ES-I3 (cell line): ENCODE measurements at regions not wholly inside any gene's neighbourhood (a gene's known extent, or its start where the extent isn't known, plus 50 kb on each side); places are given as distances from the start of the nearest gene placed in this dataset.

Experiments
- H3K36me3 ChIP-seq: 2 replicates; pipeline ENCODE4 v1.6.1; 2013; ENCODE audit warnings: mild to moderate bottlenecking, low read length, control low read depth, moderate library complexity; ENCODE audit not compliant: insufficient read depth
- H3K4me1 ChIP-seq: 2 replicates; pipeline ENCODE4 v1.6.1; 2013; ENCODE audit warnings: mild to moderate bottlenecking, control low read depth, low read length; ENCODE audit not compliant: insufficient read depth
- H3K9ac ChIP-seq: 2 replicates; pipeline ENCODE4 v1.6.1; 2013; ENCODE audit warnings: low read depth, mild to moderate bottlenecking, low read length, moderate library complexity
- H3K9me3 ChIP-seq: 2 replicates; pipeline ENCODE4 v1.6.1; 2013; ENCODE audit warnings: mild to moderate bottlenecking, low read length, moderate library complexity; ENCODE audit not compliant: control insufficient read depth, insufficient read depth

DNA sequence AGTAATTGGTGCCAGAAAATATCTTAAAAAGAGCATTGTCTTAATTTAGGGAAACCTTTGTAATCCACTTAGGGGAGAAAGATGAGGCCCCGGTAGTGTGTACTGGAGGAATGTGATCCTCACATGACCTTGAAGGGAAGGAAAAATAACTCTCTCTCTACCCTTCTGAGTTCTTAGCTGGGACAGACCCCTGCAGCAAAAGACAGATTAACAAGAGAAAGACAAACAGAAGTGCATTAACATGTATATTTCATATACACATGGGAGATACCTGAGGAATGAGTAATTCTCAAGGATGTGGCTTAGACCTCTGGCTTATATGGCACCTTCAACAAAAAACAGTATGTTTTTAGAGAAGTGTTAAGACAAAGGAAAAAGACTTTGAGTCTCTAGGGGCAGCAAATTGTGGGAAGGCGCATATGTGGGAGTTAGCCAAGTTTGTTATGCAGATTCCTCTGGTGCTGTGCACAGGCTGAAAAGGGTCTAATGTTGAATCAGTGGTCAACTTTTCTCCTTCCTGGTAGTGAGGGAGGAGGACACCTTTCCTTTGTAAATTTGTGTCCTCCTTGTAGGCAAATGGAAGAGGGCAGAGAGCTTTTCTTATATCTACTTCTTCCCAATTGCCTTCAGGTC is 138.8 kb downstream of the LRRC70 start:
- H3K36me3 ChIP-seq: no peaks in the 10 kb centered on the region
- no peak overlapping the region for H3K9ac ChIP-seq
- no peaks in the 10 kb centered on the region for H3K9me3 ChIP-seq
- H3K4me1 ChIP-seq: peaks cover 37% of the 10 kb centered on the region

DNA sequence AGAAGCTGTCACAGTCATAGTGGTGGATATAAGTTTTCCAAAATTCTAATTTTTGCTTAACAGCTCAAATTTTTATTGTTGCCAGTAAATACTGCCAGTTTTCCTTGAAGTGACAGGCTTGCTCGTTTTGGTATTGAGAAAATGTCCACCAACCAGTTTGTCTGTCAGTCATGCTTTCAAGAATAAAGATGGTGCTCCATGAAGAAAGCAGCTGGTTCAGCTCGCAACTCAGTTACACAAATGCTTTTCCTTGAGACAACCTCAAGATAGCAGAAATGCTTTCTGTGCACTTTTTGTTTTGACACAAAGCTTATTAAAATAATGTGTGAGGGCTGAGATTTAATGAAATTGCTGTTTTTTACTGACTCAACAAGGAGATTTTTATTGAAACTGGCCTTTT is 135.7 kb downstream of the LRRC70 start:
- no peak overlapping the region for H3K9ac ChIP-seq
- peaks cover 32% of the 10 kb centered on the region for H3K4me1 ChIP-seq
- H3K36me3 ChIP-seq: no peaks in the 10 kb centered on the region
- no peaks in the 10 kb centered on the region for H3K9me3 ChIP-seq

DNA sequence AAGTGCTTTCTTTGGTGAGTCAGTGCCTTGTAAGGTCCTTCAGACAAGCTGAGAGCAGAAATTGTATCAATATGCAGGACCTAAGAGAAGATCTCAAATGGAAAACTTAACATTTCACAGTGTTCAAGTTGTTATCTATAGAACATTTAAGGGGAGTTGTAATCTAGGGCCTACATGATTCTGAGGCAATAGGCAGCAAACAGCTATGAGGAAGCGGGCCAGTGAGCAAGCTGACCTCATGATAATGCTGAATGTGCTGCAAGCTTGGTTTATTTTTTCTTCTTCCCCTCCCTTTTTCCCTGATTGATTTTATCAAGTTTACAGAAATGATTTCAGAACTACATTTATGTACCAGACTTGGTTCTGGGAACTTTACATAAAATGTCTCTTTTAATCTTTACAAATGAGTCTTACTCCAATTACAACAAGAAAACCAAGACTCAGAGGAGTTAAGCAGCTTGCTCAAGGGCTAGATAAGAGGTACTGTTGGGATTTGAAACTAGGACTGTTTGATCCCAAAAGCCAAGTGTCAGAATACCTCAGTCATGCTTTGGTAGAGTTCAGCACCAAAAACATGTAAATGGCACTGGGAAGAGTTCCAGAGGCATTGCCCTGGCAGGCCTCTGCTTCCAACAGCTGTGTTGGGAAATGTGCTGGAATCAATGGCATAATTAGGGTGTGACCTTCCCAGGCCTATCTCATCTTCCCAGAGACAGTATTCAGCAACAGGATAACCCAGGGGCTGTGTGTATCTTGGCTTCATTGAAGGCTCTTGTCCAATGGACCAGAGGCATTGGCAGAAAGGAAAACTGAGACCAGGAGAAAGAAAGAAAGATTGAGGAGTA is 130.1 kb downstream of the LRRC70 start:
- Histone ChIP-seq H3K9ac (no peak overlapping the region), H3K4me1 (no peaks in the 10 kb centered on the region), H3K36me3 (no peaks in the 10 kb centered on the region), H3K9me3 (no peaks in the 10 kb centered on the region)

DNA sequence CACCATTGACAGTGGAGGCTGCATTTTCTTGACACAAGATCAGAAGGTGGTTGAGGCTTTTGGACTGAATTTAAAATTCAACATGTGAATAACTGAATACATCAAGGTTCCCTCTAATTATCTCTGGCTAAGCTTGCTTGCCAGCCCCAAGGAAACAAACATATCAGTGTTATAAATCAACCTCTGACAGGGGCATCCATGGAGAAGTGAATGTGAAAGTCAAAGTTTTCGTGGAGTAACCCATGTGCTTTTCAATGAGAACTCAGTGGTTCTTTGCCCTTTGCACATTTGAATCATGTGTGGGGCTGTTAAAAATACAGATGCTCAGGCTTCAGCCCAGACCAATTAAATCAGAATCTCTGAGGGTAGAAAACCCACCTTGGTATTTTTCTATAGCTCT is 128.9 kb downstream of the LRRC70 start:
- no peaks in the 10 kb centered on the region for H3K36me3 ChIP-seq
- no peaks in the 10 kb centered on the region for H3K9me3 ChIP-seq
- H3K9ac ChIP-seq: no peak overlapping the region
- H3K4me1 ChIP-seq: no peaks in the 10 kb centered on the region

GRCh38 chr5:62707131-62707530 is 128.5 kb downstream of the LRRC70 start:
- Histone ChIP-seq H3K9me3 (no peaks in the 10 kb centered on the region), H3K36me3 (no peaks in the 10 kb centered on the region), H3K4me1 (no peaks in the 10 kb centered on the region), H3K9ac (no peak overlapping the region)

DNA sequence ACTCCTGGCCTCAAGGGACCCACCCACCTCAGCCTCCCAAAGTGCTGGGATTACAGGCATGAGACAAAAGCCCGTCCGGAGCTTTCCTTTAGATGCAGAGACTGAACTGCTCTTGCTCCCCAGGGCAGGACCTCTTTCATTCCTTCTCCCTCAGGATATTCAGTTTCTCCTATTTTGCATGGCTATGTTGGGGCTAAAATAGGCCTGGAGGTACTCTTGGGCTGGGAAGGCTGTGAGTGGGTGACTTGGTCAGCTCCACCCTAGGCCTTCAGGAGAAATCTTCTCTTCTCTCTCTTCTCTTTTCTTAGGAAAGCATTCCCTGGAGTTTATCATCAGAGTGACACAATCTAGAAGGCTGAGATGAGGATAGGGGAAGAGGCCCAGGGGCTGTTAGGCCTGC is 126.4 kb downstream of the LRRC70 start:
- Histone ChIP-seq H3K9me3 (no peaks in the 10 kb centered on the region), H3K4me1 (no peaks in the 10 kb centered on the region), H3K36me3 (no peaks in the 10 kb centered on the region), H3K9ac (no peak overlapping the region)

DNA sequence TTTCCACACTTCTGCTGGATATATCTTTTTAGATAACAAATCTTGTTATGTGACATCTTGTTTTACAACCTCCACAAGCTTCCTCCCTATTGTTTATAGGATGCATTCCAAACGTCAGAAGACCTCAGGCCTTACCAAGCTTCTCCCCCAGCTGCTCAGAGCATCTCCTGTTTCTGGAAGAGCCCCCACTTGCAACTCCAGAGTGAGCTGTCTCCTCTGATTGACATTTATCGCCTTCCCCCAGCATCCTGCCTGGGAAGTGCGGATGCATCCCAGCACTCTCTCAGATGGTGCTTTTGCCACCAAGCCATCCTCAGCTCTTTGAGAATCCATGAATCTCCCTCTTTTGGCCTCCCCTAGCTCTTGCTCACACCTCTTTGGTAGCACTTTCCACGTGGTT is 123.5 kb downstream of the LRRC70 start:
- H3K36me3 ChIP-seq: no peaks in the 10 kb centered on the region
- H3K4me1 ChIP-seq: no peaks in the 10 kb centered on the region
- no peak overlapping the region for H3K9ac ChIP-seq
- no peaks in the 10 kb centered on the region for H3K9me3 ChIP-seq

DNA sequence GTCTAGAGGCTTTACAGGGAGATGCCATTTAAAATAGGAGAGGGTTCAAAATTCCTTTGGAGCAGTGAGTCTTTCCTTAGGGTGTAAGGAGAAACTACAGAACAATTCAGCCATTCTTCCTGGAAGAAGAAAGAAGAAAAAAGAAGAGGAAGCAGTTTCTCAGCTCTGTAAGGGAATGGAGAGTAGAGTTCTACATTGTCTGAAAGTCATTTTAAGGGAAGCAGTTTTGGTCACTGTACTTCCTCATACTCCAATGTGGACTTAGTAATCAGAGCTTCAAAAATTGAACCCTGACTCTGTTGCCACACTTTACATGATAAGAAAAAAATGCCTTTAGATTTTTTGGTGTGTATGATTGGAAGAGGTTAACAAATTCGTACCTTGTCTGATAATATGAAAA is 122.4 kb downstream of the LRRC70 start:
- no peak overlapping the region for H3K9ac ChIP-seq
- no peaks in the 10 kb centered on the region for H3K9me3 ChIP-seq
- H3K4me1 ChIP-seq: no peaks in the 10 kb centered on the region
- H3K36me3 ChIP-seq: no peaks in the 10 kb centered on the region

- Histone ChIP-seq H3K9ac (no peak overlapping the region), H3K9me3 (no peaks in the 10 kb centered on the region), H3K36me3 (no peaks in the 10 kb centered on the region), H3K4me1 (no peaks in the 10 kb centered on the region)
These were observed 120.1 kb downstream of the LRRC70 start for GRCh38 chr5:62698756-62699155.

DNA sequence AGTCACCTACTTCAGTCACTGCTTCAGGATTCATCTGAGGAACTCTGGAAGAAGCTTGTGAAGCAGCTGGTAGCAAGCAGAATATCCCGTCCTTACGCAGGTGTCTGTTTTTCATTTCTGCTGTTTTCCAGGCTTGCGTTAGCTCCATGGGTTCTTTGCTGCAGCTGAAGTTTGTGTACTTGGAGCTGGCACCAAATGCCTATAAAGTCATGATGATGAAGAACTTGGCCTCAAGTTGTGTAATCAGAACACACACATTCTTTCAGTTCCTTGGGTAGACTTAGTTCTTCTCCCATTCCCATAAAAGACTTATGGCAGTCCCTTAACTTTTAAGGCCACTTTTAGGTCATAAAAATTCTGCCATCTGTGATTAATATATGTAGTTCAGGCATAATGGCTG is 116.7 kb downstream of the LRRC70 start:
- no peaks in the 10 kb centered on the region for H3K36me3 ChIP-seq
- H3K9me3 ChIP-seq: no peaks in the 10 kb centered on the region
- no peak overlapping the region for H3K9ac ChIP-seq
- no peaks in the 10 kb centered on the region for H3K4me1 ChIP-seq

GRCh38 chr5:62692946-62693713 is 114.5 kb downstream of the LRRC70 start:
- no peaks in the 10 kb centered on the region for H3K9me3 ChIP-seq
- no peaks in the 10 kb centered on the region for H3K36me3 ChIP-seq
- H3K4me1 ChIP-seq: no peaks in the 10 kb centered on the region
- H3K9ac ChIP-seq: no peak overlapping the region

DNA sequence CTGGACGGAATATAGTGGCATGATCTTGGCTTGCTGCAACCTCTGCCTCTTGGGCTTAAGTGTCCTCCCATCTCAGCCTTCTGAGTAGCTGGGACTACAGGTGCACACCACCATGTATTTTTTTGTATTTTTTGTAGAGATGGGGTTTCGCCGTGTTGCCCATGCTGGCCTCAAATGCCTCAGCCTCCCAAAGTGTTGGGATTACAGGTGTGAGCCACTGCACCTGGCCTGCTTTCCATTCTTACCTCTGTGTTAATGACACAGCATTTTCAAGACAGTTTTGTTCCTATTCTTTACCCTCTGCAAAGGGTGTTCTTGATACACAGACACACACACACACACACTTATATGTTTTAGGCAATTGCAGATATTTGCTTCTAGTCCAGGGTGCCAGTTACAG is 113.3 kb downstream of the LRRC70 start:
- no peaks in the 10 kb centered on the region for H3K36me3 ChIP-seq
- no peaks in the 10 kb centered on the region for H3K9me3 ChIP-seq

DNA sequence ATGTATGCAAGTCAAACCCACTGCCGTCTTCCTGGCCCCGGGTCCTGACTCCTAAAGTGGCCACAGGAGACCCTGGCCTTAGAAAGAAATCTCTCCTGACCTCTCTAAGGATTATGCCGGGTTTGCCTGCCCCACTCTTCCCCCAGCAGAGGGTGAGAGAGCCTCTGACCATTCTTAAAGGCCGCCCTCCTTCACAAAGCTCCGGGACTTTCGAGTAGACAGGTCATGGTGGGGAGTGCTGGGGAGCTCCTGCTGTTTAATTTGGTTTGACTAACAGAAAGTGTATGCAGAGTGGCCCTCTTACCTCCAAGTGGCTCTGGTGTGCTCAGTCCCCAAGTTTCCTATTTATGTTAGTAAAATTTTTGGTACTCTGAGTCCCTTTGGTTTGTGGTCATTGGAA is 111.8 kb downstream of the LRRC70 start:
- Histone ChIP-seq H3K9me3 (peaks cover 5% of the 10 kb centered on the region; the same call in 1 of the 2 replicates), H3K36me3 (no peaks in the 10 kb centered on the region), H3K4me1 (no peaks in the 10 kb centered on the region), H3K9ac (no peak overlapping the region)

More for the DNA sequence above, 113.3 kb downstream of the LRRC70 start:
- Histone ChIP-seq H3K4me1 (no peaks in the 10 kb centered on the region), H3K9ac (no peak overlapping the region)

DNA sequence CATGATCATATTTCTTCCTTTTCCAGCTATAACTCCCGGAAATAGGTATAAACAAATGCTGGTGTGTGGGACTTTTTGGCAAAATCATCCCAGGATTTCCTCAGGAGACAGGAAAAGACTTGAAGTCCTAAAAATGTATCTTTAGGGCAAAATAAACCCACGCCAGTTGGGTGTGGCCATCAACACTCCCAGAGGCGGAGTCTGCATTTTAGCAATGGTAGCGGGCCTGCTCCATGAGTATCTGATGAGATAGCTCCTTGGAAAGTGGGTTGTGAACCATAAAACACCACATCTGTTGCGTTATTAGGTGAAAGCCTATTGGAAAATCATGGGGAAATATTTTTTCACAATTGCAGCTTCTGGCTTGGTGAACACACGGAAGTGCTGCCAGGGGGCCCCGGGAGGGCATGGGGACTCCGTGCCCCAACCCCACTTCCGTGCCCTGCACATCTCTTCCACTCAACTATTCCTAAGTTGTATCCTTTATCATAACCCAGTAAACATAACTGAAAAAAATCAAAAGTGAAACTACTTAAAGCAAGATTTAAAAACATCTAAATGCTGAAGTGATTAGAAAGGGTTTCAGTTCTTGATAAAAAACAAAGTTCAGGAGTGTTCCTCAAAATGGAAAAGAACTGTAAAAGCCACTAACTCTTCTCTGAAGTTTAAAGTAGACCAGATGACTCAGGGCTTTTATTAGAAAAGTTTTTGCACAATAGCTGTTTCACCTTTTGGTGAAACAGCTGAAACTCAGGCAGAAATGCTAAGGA is 111.2 kb downstream of the LRRC70 start:
- H3K9me3 ChIP-seq: peaks cover 5% of the 10 kb centered on the region; the same call in 1 of the 2 replicates
- H3K36me3 ChIP-seq: no peaks in the 10 kb centered on the region
- no peaks in the 10 kb centered on the region for H3K4me1 ChIP-seq
- no peak overlapping the region for H3K9ac ChIP-seq
